GM10248 (cell line): ENCODE measurements at regions not wholly inside any gene's neighbourhood (a gene's known extent, or its start where the extent isn't known, plus 50 kb on each side); places are given as distances from the start of the nearest gene placed in this dataset.

ENCODE experiments used
- CTCF ChIA-PET: fragments of 300-600 bp; sonication (Branson Sonifier 250); formaldehyde crosslinking; extraction: SDS; loops from one replicate; lab custom pipeline; 2021; ENCODE audit warnings: antibody characterized with exemption; lab: Yijun Ruan, JAX
- POLR2A ChIA-PET: fragments of 350-650 bp; sonication (Branson Sonifier 250); formaldehyde crosslinking; extraction: SDS; loops from one replicate; lab custom pipeline; 2020; ENCODE audit warnings: antibody characterized with exemption; lab: Yijun Ruan, JAX
- DNase-seq: peaks from one replicate; pipeline ENCODE4 v3.0.0; 2012; ENCODE audit errors: extremely low spot score
- CTCF ChIP-seq: IDR thresholded peaks from 2 replicates; pipeline ENCODE4 v1.5.1; 2012; ENCODE audit warnings: mild to moderate bottlenecking, low read depth; ENCODE audit errors: extremely low read depth, missing control alignments, control extremely low read depth

- ChIA-PET POLR2A (no interaction called here), CTCF (no interaction called here)
- DNase-seq = no peak
- no peak for TF ChIP-seq CTCF
Measured at GRCh38 chr15:94701281-94701985, 470.1 kb downstream of the MCTP2 start.

- TF ChIP-seq CTCF = no peak
- no peak for DNase-seq
- POLR2A ChIA-PET = no interaction called here
- CTCF ChIA-PET = no interaction called here
Measured at GRCh38 chr15:94703596-94703995, 472.2 kb downstream of the MCTP2 start.

- POLR2A ChIA-PET = no interaction called here
- CTCF ChIA-PET = no interaction called here
- TF ChIP-seq CTCF = no peak
- DNase-seq = no peak
Measured at GRCh38 chr15:94704421-94704820, 473.1 kb downstream of the MCTP2 start.

GRCh38 chr15:94704946-94705345 lies 473.6 kb downstream of the MCTP2 start:
- ChIA-PET POLR2A (no interaction called here), CTCF (no interaction called here)
- DNase-seq = no peak
- TF ChIP-seq CTCF = no peak

GRCh38 chr15:94709319-94709718 lies 478.0 kb downstream of the MCTP2 start:
- CTCF ChIA-PET = interaction anchor here (1.0 kb wide), 1 partner anchor 255 kb away, joined by 3 read pairs; no protein-coding TSS in a partner anchor
- POLR2A ChIA-PET = no interaction called here
- DNase-seq = no peak
- no peak for TF ChIP-seq CTCF

GRCh38 chr15:94722024-94722636 lies 490.8 kb downstream of the MCTP2 start:
- TF ChIP-seq CTCF = no peak
- DNase-seq = no peak
- ChIA-PET CTCF (interaction anchor here (1.4 to 1.7 kb wide), 2 partner anchors 10 to 11 kb away, joined by 3 to 4 read pairs; no protein-coding TSS in a partner anchor), POLR2A (no interaction called here)

GRCh38 chr15:94723801-94724200 lies 492.4 kb downstream of the MCTP2 start:
- no peak for DNase-seq
- CTCF ChIA-PET = no interaction called here
- POLR2A ChIA-PET = no interaction called here
- TF ChIP-seq CTCF = no peak
